ENCODE measurements at regions not wholly inside any gene's neighbourhood (a gene's known extent, or its start where the extent isn't known, plus 50 kb on each side); places are given as distances from the start of the nearest gene placed in this dataset.

DNA sequence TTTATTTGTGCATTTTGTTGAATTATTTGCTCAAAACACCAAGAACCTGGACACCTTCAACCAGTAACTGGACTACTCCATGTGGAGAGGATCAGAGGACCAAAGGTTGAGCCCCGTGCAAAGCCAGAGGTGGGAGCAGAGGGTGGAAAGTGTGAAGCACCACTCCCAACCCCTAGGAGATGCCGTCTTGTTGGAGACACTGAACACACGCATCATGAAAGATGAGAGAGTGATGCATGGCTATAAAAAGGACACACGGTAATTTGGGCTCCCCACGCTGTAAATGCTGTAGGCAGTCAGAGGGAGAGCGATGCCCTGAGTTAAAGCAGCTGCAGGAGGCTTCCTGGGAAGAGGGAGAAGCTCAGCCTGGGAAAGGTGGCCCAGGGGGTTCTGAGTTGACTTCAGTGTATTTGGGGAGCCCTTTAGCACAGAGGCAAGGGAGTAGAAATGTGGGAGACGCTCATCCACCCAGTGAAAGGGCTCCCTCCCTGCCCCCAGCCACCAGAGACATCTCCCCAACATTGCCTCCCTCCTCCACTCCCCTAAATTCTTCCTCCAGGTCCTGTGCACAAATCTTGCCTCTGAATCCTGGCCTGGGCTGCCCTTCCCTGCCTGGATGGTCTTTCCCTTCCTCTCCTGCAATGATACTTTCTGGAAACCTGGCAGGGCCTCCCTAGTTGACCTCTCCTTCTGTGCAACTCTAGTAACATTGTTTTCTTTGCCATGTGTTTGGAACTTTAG is 55.8 kb upstream of the IYD start:
- Histone ChIP-seq H3K36me3 (no peaks in the 10 kb centered on the region), H3K9me3 (replicated peaks) (no peaks in the 10 kb centered on the region), H3K27me3 (ENCODE audit: low read depth) (no peaks in the 10 kb centered on the region), H3K4me3 (no peak overlapping the region), H3K4me1 (peaks cover 5% of the 10 kb centered on the region), H3K27ac (replicated peaks) (no peak overlapping the region)
- TF ChIP-seq, protein P1, sequence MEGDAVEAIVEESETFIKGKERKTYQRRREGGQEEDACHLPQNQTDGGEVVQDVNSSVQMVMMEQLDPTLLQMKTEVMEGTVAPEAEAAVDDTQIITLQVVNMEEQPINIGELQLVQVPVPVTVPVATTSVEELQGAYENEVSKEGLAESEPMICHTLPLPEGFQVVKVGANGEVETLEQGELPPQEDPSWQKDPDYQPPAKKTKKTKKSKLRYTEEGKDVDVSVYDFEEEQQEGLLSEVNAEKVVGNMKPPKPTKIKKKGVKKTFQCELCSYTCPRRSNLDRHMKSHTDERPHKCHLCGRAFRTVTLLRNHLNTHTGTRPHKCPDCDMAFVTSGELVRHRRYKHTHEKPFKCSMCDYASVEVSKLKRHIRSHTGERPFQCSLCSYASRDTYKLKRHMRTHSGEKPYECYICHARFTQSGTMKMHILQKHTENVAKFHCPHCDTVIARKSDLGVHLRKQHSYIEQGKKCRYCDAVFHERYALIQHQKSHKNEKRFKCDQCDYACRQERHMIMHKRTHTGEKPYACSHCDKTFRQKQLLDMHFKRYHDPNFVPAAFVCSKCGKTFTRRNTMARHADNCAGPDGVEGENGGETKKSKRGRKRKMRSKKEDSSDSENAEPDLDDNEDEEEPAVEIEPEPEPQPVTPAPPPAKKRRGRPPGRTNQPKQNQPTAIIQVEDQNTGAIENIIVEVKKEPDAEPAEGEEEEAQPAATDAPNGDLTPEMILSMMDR (IDR thresholded peaks at IDR 0.05; ENCODE audit: borderline replicate concordance): no peak
- intact Hi-C loops (cut with micrococcal nuclease): no loop called here
- DNase-seq: no peak

DNA sequence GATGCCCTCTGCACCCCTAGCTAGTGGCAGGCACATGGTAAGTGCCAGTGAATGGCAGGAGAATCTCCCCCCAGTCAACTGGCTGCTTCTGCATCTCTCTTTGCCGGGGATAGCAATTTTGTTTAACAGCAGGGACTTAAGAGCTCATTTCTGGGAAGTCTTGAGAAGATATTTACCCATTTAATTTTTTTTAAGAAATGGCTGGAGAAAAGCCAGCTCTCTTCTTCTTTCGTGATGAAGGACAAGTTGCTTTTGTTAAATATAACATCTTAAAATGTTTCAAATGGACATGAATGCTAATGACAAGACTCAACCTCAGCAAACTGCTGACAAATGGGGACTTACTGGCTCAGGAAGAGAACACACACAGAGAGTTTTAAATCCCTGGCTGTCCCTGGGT is 55.0 kb upstream of the IYD start:
- TF ChIP-seq, protein P1 (IDR thresholded peaks at IDR 0.05; ENCODE audit: borderline replicate concordance): no peak
- intact Hi-C loops (cut with micrococcal nuclease): no loop called here
- no peaks in the 10 kb centered on the region for H3K36me3 ChIP-seq

DNA sequence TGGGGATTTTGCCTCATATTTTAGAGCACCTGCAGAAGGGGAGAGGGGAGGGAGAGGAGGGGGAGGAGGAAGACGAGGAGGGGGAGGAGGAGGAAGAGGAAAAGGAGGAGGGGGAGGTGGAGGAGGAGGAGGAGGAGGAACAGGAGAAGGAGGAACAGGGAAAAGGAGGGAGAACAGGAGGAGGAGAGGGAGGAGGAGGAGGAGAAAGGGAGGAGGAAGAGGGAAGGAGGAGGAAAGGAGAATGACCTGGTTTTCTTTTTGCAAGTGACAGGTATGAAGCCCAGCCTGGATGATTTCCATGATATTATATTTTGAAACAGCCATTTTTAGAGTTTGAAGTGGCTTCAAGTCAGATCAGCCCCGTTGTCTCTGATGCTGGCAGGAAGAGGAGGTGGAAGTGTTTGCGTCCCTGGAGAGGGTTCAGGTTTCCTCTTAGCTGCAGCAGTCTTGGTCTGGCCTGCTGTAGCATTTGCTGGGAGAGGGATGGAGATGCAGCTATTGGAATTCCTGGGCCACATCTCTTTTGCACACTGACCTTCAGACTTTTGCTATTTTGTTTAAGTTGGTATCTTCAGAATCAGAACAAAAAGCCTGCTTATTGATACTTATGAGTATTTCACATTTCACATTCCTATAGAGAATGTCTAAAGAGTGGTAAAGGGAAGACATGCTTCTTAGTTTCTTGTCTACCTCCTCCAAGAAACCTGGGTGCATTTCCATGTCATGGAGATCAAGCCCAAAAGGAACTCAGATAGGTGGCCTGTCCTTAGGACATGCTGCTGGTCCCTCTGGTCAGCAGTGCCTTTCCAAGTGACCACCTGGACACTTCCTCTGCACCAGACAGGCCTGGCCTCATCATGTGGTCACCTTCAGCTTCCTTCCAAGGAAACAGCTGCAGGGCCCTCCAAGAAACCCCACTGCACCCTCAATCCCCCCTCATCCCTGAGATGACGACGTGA is 54.3 kb upstream of the IYD start:
- no peak for DNase-seq
- no peak overlapping the region for H3K27ac ChIP-seq (replicated peaks)
- intact Hi-C loops (cut with micrococcal nuclease): no loop called here
- no peaks in the 10 kb centered on the region for H3K36me3 ChIP-seq
- H3K4me3 ChIP-seq: no peak overlapping the region
- peaks cover 5% of the 10 kb centered on the region for H3K4me1 ChIP-seq
- H3K9me3 ChIP-seq (replicated peaks): no peaks in the 10 kb centered on the region
- TF ChIP-seq, protein P1 (IDR thresholded peaks at IDR 0.05; ENCODE audit: borderline replicate concordance): no peak
- H3K27me3 ChIP-seq (ENCODE audit: low read depth): no peaks in the 10 kb centered on the region

More for the DNA sequence above, 55.0 kb upstream of the IYD start:
- Histone ChIP-seq H3K27ac (replicated peaks) (no peak overlapping the region), H3K27me3 (ENCODE audit: low read depth) (no peaks in the 10 kb centered on the region), H3K4me3 (no peak overlapping the region), H3K9me3 (replicated peaks) (no peaks in the 10 kb centered on the region), H3K4me1 (peaks cover 5% of the 10 kb centered on the region)
- no peak for DNase-seq

DNA sequence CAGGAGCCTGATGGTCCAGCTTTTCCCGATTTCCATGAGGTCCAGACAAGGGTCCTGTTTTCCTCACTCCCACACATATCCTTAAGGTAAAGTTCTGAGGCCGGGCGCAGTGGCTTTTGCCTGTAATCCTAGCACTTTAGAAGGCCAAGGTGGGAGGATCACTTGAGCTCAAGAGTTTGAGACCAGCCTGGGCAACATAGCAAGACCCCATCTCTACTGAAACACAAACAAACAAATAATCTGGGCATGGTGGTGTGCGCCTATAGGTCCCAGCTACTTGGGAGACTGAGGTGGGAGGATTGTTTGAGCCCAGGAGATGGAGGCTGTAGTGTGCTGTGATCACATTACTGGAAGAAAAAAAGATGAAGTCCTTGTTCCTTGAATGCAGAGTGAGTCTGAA is 53.2 kb upstream of the IYD start:
- H3K36me3 ChIP-seq: no peaks in the 10 kb centered on the region
- H3K27ac ChIP-seq (replicated peaks): no peak overlapping the region
- peaks cover 15% of the 10 kb centered on the region for H3K4me1 ChIP-seq
- H3K27me3 ChIP-seq (ENCODE audit: low read depth): no peaks in the 10 kb centered on the region
- DNase-seq: no peak
- intact Hi-C loops (cut with micrococcal nuclease): no loop called here
- no peaks in the 10 kb centered on the region for H3K9me3 ChIP-seq (replicated peaks)
- TF ChIP-seq, protein P1 (IDR thresholded peaks at IDR 0.05; ENCODE audit: borderline replicate concordance): no peak
- H3K4me3 ChIP-seq: no peak overlapping the region

DNA sequence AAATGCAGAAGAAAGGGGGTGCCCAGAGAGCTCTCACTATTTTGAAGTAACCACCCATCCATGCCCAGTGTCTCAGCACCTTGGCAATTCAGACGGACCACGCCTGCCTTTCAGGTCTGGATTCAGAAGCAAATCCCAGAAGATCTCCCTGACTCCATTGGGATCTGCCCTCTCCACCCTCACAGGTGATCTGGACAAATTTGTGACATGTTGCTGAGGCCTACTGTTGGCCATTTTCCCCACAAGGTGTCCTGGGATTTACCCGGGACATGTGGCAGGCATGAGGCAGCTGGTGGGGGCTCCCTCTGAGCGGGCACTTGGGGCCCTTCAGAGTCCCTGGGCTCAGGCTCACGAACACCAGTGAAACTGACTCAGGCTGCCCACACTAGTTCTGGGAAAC is 51.9 kb upstream of the IYD start:
- TF ChIP-seq, protein P1 (IDR thresholded peaks at IDR 0.05; ENCODE audit: borderline replicate concordance): no peak
- intact Hi-C loops (cut with micrococcal nuclease): no loop called here
- peaks cover 20% of the 10 kb centered on the region for H3K4me1 ChIP-seq

More for the DNA sequence above, 51.9 kb upstream of the IYD start:
- Histone ChIP-seq H3K27me3 (ENCODE audit: low read depth) (no peaks in the 10 kb centered on the region), H3K27ac (replicated peaks) (no peak overlapping the region), H3K4me3 (no peak overlapping the region), H3K36me3 (no peaks in the 10 kb centered on the region), H3K9me3 (replicated peaks) (no peaks in the 10 kb centered on the region)
- DNase-seq: no peak

All from left ventricle myocardium inferior (tissue), 1 donor.